OCI-LY3 (cell line): ENCODE measurements at regions not wholly inside any gene's neighbourhood (a gene's known extent, or its start where the extent isn't known, plus 50 kb on each side); places are given as distances from the start of the nearest gene placed in this dataset.

ENCODE experiments used
- EZH2phosphoT487 ChIP-seq: fragments of 200-600 bp; shearing (Covaris generic); IDR thresholded peaks from 2 replicates; pipeline ENCODE4 v1.6.1; 2018; ENCODE audit warnings: antibody characterized with exemption, mixed run types, low read depth
- TF ChIP-seq, protein P1 (sequence below): fragments of 200-600, 300-600 bp; sonication (generic); IDR thresholded peaks from 2 replicates; pipeline ENCODE4 v1.5.1; 2014; ENCODE audit warnings: antibody characterized with exemption, low read length, low read depth

DNA sequence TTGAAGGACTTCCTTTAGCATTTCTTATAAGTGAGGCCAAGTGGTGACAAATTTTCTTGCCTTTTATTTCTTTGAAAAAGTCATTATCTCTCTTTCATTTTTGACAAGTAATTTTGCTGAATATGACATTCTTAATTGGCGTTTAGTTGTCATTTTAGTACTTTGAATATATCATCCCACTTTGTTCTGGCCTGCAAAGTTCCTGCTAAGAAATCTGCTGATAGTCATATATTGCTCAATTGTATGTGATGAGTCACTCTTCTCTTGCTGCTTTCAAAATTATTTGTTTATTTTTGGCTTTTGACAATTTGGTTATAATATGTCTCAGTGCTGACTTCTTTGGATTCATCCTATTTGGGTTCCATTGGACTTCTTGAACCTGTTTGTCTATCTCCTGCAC lies 312.6 kb downstream of the DUSP10 start:
- TF ChIP-seq, protein P1, sequence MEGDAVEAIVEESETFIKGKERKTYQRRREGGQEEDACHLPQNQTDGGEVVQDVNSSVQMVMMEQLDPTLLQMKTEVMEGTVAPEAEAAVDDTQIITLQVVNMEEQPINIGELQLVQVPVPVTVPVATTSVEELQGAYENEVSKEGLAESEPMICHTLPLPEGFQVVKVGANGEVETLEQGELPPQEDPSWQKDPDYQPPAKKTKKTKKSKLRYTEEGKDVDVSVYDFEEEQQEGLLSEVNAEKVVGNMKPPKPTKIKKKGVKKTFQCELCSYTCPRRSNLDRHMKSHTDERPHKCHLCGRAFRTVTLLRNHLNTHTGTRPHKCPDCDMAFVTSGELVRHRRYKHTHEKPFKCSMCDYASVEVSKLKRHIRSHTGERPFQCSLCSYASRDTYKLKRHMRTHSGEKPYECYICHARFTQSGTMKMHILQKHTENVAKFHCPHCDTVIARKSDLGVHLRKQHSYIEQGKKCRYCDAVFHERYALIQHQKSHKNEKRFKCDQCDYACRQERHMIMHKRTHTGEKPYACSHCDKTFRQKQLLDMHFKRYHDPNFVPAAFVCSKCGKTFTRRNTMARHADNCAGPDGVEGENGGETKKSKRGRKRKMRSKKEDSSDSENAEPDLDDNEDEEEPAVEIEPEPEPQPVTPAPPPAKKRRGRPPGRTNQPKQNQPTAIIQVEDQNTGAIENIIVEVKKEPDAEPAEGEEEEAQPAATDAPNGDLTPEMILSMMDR, result no peak
- TF ChIP-seq EZH2phosphoT487, result no peak
